ENCODE measurements at regions not wholly inside any gene's neighbourhood (a gene's known extent, or its start where the extent isn't known, plus 50 kb on each side); places are given as distances from the start of the nearest gene placed in this dataset.

- TF ChIP-seq, protein P1, sequence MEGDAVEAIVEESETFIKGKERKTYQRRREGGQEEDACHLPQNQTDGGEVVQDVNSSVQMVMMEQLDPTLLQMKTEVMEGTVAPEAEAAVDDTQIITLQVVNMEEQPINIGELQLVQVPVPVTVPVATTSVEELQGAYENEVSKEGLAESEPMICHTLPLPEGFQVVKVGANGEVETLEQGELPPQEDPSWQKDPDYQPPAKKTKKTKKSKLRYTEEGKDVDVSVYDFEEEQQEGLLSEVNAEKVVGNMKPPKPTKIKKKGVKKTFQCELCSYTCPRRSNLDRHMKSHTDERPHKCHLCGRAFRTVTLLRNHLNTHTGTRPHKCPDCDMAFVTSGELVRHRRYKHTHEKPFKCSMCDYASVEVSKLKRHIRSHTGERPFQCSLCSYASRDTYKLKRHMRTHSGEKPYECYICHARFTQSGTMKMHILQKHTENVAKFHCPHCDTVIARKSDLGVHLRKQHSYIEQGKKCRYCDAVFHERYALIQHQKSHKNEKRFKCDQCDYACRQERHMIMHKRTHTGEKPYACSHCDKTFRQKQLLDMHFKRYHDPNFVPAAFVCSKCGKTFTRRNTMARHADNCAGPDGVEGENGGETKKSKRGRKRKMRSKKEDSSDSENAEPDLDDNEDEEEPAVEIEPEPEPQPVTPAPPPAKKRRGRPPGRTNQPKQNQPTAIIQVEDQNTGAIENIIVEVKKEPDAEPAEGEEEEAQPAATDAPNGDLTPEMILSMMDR (conservative IDR thresholded peaks at IDR 0.05; ENCODE audit: low read length): no peak
- TF ChIP-seq EZH2phosphoT487 (IDR thresholded peaks at IDR 0.05; ENCODE audit: borderline replicate concordance): no peak
Observed at GRCh38 chr3:61445924-61446323, 115.4 kb upstream of the PTPRG start.
